Raji (cell line): ENCODE measurements at regions not wholly inside any gene's neighbourhood (a gene's known extent, or its start where the extent isn't known, plus 50 kb on each side); places are given as distances from the start of the nearest gene placed in this dataset.

Experiments
- POLR2A ChIP-seq: IDR thresholded peaks from 2 replicates; pipeline ENCODE4 v1.6.1; 2011; ENCODE audit warnings: low read depth, low read length, control low read depth; ENCODE audit not compliant: insufficient read depth

- TF ChIP-seq POLR2A = no peak
These were observed 102.7 kb upstream of the AJAP1 start for GRCh38 chr1:4551706-4552105.

DNA sequence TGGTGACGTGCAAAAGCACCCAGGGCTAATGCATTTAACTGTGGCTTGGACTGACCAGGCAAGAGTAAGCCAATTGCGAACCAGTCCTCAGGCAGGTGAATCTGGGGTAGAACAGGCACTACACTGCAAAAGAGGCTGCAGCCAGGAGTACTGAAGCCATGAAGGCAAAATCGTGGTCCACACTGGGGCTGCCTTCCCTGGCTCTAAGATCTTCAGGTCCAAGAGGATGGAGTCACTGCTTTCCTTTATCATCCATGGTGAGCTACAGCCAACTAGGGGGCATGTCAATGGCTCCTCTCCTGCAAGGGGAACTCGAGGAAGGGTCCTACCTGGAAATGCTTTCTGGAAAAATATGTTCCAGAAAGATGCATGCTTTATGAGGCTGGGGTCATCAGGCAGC, 100.6 kb upstream of the AJAP1 start:
- TF ChIP-seq POLR2A = no peak

- TF ChIP-seq POLR2A = no peak
These were observed 100.0 kb upstream of the AJAP1 start for GRCh38 chr1:4554271-4554865.

GRCh38 chr1:4557949-4558348, 96.5 kb upstream of the AJAP1 start:
- TF ChIP-seq POLR2A = no peak

DNA sequence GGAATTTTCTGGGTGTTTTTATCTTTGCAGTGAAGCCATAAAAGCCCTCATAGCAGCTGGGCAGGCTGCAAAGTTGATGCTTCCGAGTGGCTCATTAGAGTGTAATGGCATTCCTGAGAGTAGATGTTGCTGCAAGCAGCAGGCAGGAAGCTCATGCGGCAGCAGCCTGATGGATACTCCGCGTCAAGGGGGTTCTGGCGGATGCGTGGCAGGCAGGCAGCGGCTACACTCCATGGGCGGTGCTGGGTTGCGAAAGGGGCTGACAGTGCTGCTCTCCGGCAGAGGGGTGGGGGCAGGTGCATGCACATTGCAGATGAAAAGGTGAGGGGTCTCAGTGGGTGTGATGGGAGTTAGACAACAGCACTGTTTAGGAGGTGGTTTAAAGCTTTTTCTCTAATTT, 93.2 kb upstream of the AJAP1 start:
- TF ChIP-seq POLR2A = no peak

DNA sequence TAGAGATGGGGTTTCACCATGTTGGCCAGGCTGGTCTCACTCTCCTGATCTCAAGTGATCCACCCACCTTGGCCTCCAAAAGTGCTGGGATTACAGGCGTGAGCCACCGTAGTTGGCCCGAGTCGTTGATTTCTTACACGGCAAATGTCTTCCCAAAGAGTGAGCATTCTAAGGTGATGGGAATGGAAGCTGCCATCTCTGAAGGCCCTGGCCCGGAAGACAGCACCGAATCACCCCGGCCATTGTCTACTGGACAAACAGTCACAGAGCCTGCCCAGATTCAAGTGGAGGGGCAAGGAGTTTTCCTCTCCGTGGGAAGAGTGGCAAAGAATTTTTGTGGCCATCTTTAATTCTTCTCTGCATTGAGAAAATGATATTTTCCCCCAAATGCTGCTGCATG, 92.1 kb upstream of the AJAP1 start:
- no peak for TF ChIP-seq POLR2A

DNA sequence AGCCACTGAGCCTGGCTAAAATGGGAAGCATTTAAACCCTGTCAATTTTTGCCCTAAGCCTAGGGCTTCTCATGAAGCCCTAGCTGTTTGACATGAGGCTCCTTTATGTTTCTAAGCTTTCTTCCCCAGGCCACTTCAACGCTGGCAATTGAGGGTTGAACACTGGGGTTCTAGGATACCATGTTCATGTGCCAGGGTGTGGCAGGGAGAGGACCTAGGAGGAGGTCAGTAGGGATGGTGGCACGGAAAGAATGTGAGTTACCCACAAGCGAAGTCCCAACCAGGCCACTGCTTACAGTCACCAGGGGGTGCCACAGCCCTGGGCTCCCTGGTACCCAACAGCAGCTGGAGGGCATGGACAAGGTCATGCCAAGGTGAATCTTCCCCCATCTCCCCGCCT, 90.8 kb upstream of the AJAP1 start:
- TF ChIP-seq POLR2A = no peak

DNA sequence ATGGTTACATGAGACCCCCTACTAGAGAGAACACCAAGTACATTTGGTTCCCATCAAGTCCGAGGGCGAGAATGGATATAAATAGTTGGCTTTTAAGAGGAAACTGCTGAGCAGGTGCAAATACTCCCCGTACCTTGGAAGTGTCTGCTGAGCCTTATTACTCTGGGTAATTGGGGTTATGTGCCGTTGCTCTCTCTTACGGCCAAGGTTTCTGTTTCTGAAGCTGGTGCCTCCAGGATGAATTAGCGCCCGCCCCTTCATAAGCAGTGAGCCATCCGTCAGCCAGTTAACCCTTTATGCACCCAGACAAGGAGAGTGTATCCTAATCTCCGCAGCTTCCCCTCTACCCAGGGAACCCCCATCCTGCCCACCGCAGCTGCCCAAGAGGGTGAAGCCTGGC, 90.4 kb upstream of the AJAP1 start:
- no peak for TF ChIP-seq POLR2A

DNA sequence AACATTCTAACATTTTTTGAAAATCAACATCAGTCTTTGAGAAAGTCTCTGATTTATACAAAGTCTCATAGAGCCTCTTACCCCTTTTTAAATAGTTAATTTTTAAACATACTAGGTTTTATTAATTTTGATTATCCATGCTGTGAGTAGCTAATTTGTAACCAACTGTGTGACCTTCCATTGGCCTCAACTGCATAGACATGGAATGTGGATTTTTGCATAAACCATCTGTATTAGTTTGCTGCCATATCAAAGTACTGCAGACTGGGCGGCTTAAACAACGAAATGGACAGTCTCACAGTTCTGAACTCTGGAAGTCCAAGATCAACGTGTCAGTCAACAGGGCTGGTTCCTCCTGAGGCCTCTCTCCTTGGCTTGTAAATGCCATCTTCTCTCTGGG, 89.2 kb upstream of the AJAP1 start:
- TF ChIP-seq POLR2A = no peak

- no peak for TF ChIP-seq POLR2A
These were observed 88.5 kb upstream of the AJAP1 start for GRCh38 chr1:4565801-4566449.

DNA sequence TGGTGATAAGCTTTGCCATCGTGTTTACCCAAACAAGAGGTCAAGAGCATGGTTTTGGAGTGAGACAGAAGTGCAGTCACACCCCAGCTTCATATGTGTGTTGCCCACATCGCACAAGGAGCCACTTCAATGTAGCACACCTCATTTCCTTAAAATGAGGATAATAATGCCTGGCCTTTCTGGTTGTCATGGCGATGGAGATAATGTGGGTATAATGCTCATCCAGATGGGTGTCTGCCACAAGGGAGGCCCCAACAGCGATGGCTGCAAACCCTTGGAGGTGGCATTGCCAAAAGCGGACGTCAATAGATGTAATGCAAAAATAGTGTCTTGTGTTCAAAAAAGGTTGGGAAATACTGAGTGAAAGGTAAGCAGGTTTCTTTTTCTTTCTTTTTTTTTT, 83.1 kb upstream of the AJAP1 start:
- no peak for TF ChIP-seq POLR2A

- TF ChIP-seq POLR2A = no peak
These were observed 80.9 kb upstream of the AJAP1 start for GRCh38 chr1:4573526-4573925.

- no peak for TF ChIP-seq POLR2A
These were observed 72.6 kb upstream of the AJAP1 start for GRCh38 chr1:4581807-4582206.

GRCh38 chr1:4584449-4584848, 70.0 kb upstream of the AJAP1 start:
- TF ChIP-seq POLR2A = no peak

- TF ChIP-seq POLR2A = no peak
These were observed 69.2 kb upstream of the AJAP1 start for GRCh38 chr1:4585216-4585615.

GRCh38 chr1:4585705-4586104, 68.7 kb upstream of the AJAP1 start:
- no peak for TF ChIP-seq POLR2A

DNA sequence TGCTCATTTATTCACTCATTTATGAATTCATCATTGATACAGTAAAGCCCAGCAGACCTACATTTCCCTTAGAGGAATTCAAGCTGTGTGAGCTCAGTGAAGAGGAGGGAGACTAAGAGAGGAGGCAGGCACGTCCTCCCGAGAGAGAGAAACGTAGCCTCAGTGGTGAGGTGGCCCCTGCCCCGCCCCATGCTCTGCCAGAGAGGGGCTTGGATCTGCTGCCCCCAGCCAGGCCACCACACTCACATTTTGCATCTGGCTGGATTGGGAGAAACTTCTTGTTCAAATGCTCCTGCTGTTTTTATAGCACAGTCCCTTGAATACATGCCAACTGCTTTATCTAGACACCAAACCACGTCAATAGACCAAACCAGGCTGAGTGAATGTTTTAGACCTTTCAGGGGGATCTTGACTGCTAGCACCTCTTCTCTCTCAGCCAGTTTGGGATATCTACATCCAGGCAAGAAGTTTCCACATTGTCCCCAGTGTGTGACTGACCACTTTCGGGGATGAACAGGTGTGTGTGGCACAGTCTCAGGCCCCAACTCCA, 67.7 kb upstream of the AJAP1 start:
- TF ChIP-seq POLR2A = no peak
